HuH-7.5 (cell line): ENCODE measurements at regions not wholly inside any gene's neighbourhood (a gene's known extent, or its start where the extent isn't known, plus 50 kb on each side); places are given as distances from the start of the nearest gene placed in this dataset.

Experiments used
- DNase-seq: peaks from one replicate; pipeline ENCODE4 v3.0.0; 2011; ENCODE audit warnings: low spot score

GRCh38 chr2:217336694-217337093 lies 476.8 kb upstream of the TNP1 start:
- DNase-seq: no peak

DNA sequence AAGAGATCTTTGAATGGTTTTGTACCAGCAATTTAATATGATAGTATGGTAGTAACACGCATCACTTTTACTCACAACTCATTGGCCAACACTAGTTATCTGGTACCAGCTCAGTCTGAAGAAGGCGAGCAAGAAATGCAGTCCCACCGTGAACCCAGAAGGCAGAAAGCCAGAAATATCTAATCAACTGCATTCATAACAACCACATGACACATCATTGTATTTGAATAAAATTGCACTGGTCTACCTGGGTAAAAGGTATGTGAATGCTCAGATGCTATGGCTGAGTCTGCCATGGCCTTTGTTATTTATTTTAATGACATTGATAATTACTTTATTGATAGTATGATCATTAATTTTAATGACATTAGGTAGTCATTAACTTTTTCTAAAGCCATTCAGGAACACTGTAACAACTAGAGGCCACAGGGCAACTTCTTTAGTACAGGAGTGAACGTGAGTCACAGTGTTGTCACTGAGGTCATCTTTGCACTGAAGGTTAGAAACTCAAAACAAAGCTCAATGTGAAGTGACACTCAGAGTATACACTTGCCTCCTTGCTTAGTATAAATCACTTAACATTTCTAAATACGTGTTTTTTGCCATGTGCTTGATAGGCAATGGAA lies 475.6 kb upstream of the TNP1 start:
- DNase-seq: no peak

DNA sequence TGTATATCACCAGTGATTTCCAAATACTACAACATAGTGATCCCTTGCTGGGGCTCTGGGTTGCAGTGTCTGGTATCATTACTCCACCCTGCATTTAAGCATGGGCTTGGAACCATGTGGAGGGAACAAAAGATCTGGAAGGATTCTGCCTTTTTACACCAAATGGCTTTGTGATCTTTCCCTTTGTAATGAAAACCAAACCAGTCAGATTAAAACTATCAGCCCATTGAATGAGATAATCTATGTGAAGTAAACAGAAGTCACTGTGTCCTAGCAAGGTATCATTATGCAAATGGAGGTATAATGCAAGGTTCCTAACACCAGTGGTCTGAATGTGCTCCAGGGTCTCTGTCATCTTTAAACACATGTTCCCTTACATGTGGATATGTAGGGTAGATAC lies 474.7 kb upstream of the TNP1 start:
- DNase-seq: no peak

DNA sequence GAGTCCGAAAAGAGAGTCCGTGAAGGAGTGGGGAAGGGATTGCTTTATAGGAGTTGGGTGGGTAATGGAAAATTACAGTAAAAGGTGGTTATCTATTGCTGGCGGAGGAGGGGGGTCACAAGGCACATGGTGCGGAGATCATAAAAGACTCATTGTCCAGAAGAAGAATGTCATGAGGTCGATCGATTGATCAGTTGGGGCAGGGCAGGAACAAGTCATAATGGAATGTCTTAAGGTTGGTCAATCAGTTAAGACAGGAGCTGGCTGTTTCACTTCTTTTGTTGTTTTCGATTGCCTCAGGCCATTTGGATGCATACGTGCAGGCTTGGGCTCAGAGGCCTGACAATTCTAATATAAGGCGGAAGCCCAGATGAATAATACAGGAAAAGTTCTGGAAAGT lies 473.0 kb upstream of the TNP1 start:
- DNase-seq: no peak

GRCh38 chr2:217332417-217332791 lies 472.5 kb upstream of the TNP1 start:
- no peak for DNase-seq

- peak; percentile 34 for DNase-seq
Measured at GRCh38 chr2:217331523-217332416, 471.9 kb upstream of the TNP1 start.

DNA sequence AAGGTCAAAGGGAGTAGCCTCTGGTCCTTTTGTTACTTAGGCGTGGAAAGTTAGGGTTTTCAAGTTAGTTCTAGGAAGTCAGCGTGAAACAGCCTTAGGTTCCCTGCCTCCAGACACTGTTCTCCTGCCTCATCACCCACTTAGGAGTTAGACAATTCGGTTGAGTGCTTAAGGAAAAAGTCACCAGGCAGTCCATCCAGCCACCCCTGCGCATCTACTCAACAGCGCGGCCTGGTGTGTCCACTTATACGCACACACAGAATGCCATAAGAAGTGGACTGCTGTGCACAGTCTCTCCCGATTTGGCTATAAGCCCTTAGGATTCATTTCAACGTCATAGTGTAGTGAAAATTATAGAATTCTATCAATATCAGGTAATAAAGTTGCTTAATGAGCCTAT lies 470.8 kb upstream of the TNP1 start:
- DNase-seq: no peak

GRCh38 chr2:217329023-217329431 lies 469.2 kb upstream of the TNP1 start:
- no peak for DNase-seq

DNA sequence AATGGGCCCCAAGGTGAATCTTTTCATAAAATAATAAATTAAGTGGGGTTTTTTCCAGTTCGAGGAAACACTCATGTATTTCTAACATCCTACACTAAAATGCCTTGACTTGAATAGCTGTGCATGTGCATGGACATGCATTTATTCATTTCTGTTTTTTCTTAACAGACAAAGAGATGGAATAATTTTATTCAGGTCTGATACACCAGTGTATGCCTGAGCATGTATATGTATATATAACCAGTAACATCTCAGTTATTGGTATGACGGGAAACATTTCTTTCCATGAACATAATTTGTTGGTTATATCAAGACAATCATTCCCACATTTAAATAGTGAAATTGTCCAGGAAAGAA lies 468.7 kb upstream of the TNP1 start:
- no peak for DNase-seq

DNA sequence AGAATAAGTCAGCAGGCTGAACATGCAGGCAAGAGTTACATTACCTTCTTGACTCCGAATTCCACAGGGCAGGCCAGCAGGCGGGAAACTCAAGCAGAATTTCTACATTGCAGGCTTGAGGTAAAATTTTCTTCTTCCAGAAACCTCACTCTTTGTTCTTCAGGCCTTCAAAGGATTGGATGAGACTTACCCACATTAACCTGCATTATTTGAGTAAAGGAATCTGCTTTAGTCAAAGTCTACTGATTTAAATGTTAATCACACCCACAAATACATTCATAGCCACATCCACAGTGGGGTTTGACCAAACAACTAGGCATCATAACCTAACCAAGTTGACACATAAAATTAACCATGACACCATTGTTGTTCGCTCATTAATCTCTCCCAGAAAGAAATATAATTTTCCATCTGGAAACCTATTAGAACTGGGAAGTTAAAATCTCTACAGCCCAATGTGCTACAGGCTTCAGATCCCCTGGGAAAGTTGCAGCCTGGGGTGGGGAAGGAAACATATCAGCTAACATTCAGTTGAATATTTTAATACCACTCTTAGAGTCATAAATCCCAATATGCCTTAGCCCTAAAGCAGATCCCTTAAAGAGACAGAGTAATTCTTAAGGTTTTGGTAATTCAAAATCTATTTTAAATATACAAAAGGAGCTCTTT lies 468.2 kb upstream of the TNP1 start:
- DNase-seq: no peak

DNA sequence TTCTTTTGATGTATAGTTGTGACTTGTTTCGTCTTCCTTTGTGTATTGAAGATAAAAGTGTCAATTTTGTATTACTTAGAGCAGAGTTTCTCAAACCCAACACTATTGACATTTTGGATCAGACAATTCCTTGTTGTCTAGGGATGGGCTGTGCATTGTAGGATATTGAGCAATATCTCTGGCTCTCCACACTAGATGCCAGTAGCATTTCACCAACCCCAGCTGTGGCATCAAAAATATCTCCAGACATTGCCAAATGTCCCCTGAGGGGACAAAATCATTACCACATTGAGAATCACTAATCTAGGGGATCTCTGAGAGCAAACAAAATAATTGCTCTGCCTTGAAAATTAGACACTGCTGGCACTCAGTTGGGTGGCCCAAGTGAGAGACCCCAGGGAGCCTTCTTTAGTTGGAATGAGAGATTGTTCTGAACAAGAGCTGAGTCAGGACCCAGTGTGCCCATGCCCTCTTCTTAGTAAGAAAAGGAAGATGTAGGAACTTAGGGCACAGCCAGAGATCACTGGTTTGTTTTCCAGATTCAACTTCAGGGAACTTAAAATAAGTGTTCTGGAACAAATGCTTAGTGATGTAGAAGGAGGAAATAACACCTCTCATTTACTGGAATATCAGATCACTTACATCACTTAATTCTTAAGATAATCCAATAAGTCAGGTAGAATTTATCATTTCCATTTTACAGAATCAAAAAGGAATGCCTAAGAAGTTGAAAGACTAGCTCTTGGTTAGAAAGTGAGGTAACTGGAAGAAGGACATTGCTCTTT lies 466.6 kb upstream of the TNP1 start:
- no peak for DNase-seq

DNA sequence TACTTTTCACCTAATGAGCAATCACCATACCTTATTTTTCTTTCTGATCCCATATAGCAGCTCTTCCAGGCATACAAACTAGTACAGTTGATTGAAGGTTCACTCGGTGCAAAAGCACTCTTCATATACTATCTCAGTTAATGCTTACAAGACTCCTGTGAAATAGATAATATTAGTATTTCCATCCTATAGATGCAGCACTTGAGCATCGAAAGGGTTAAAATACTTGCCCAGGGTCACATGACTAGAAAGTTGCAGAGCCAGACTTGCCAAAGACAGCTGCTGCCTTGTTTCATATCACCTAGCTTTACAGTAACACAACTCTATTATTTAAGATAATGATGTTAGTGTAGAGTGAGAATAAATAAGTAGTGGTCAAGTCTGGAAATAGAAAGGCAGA lies 466.0 kb upstream of the TNP1 start:
- no peak for DNase-seq

- DNase-seq: no peak
Measured at GRCh38 chr2:217325251-217325650, 465.4 kb upstream of the TNP1 start.

DNA sequence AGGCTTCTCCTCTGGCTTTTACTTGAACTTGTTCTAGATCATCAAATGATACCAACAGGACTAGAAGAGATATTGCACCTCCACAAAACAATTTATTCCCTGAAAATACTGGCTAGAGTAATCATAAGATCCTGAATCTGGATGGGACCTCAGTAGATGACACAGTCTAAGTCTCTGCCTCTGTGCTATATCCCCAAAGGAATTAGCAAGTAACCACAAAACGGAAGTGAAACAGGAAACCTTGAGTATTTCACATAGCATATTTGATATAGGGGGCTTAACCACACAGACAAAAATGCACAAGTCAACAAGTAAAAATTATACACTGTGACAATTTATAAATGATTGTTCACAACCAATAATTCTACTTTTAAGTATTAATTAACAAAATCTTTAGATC lies 456.9 kb upstream of the TNP1 start:
- DNase-seq: no peak

DNA sequence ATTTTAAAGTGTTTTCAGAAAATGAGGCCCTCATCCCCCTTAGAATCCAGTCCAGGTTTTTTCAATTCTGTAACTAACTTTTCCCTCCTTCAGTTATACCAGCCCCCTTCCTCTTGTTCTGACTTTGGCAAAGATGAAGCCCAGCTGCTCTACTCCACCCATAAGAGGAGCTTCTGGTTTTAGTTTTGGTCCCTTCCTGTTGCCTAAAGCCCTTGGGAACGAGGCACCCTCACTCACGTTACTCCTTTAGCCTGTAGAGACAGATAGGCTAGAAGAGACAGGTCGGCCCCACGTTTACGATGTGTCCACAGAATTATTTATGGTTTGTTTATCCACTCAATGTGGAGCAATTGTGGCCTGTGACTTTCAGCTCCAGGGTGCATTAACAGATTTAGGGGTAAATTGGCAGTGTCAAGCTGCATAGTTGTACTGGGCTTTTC lies 454.2 kb upstream of the TNP1 start:
- DNase-seq: peak; percentile 14

- DNase-seq: no peak
Measured at GRCh38 chr2:217313386-217313785, 453.5 kb upstream of the TNP1 start.

GRCh38 chr2:217309056-217309455 lies 449.2 kb upstream of the TNP1 start:
- DNase-seq: no peak

DNA sequence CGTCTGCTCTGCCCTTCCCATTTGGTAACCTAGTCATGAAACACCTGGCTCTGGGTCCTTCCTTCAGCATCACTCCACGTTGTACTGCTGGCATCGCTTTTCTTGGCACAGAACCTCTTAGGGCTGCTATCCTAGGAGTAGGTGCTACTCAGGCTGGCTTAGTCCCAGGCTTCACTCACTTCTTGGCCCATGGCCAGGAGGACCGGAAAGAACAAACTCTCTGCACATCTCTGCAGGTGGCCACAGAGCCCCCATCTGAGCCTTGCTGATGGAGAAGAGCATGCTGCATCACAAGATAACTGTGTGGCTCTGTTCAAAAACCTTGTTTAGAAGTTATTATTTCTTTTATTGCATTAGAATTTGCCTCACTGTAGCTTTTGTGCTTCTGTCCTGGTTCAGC lies 447.2 kb upstream of the TNP1 start:
- no peak for DNase-seq

- DNase-seq: no peak
Measured at GRCh38 chr2:217305882-217306281, 446.0 kb upstream of the TNP1 start.

DNA sequence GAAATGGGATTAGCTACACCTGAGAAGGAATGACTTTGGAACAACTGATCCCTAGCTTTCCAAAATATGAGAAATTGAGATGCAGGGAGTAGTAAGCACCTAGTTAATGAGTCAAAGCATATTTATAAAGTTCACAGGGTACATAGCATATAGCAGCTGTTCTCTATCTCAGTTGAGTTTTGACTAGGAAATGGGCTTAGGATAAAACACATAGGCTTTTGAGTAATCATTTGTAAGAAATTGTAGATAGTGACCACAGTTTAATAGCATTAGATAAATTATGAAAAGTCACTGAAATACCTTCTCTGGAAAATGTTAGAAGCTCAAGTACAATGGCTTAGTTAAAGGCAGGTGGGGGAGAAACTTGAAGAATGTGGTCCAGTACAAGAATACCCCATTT lies 444.7 kb upstream of the TNP1 start:
- DNase-seq: no peak

GRCh38 chr2:217302856-217303255 lies 443.0 kb upstream of the TNP1 start:
- no peak for DNase-seq

DNA sequence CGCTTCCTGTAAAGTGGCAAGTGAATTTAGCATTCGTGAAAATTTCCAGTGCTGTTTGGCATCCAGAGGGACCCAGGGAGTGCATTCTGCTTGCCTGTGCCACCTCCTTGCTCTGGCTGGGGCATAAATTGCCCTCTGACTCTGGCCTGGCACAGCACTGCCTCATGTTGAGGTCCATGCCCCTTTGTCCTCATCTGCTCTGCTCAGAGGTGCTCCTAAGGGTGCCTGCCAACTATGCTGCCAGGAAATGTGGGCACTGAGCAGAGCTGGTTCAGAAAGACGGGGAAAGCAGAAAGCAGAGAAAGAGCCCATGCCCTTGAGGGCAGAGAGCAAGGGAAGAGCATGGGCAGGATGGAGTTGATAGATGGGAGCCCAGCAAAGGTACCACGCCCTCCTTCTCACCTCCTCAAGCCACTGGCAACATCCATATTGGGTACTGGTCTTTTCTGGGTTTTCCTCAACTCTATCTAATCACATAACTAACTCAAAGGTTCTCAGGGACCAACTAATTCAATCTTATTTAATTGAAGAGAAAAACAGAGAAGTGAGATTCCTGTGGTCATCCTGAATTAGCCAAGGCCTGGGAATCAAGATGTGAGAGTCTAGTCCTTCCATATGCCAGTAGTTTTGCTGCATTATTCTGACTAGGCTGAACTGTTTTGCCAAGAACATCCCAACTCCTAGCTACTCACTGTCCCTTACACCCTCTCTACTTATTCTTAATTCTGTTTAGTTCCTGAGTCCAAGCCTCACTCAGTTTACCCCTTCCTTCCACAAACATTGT lies 441.5 kb upstream of the TNP1 start:
- no peak for DNase-seq
